NCI-H748 treated with DMSO at 0.1 percent for 48 hours (cell line): ENCODE measurements at regions not wholly inside any gene's neighbourhood (a gene's known extent, or its start where the extent isn't known, plus 50 kb on each side); places are given as distances from the start of the nearest gene placed in this dataset.

Source experiments
- DNase-seq: peaks from one replicate; lab custom pipeline; 2025; lab: John Stamatoyannopoulos, UW

- no peak for DNase-seq
These were observed 287.8 kb downstream of the ZEB1 start for GRCh38 chr10:31606841-31607240.

GRCh38 chr10:31605861-31606525 lies 287.0 kb downstream of the ZEB1 start:
- DNase-seq = no peak

- DNase-seq = no peak
These were observed 286.4 kb downstream of the ZEB1 start for GRCh38 chr10:31605426-31605825.

GRCh38 chr10:31604646-31605170 lies 285.7 kb downstream of the ZEB1 start:
- no peak for DNase-seq

- DNase-seq = peak; percentile 35
These were observed 285.1 kb downstream of the ZEB1 start for GRCh38 chr10:31604096-31604495.

- peak; percentile 71 for DNase-seq
These were observed 284.4 kb downstream of the ZEB1 start for GRCh38 chr10:31603235-31604087.

GRCh38 chr10:31602541-31603234 lies 283.7 kb downstream of the ZEB1 start:
- no peak for DNase-seq

- no peak for DNase-seq
These were observed 282.1 kb downstream of the ZEB1 start for GRCh38 chr10:31601136-31601535.

- no peak for DNase-seq
These were observed 280.8 kb downstream of the ZEB1 start for GRCh38 chr10:31599626-31600504.

- peak; percentile 4 for DNase-seq
These were observed 277.7 kb downstream of the ZEB1 start for GRCh38 chr10:31596765-31597164.

- no peak for DNase-seq
These were observed 277.0 kb downstream of the ZEB1 start for GRCh38 chr10:31595992-31596391.

- DNase-seq = no peak
These were observed 275.4 kb downstream of the ZEB1 start for GRCh38 chr10:31594347-31594873.

- DNase-seq = no peak
These were observed 274.1 kb downstream of the ZEB1 start for GRCh38 chr10:31593124-31593523.

GRCh38 chr10:31591569-31591968 lies 272.6 kb downstream of the ZEB1 start:
- no peak for DNase-seq

GRCh38 chr10:31590023-31590800 lies 271.2 kb downstream of the ZEB1 start:
- DNase-seq = no peak

- DNase-seq = no peak
These were observed 268.7 kb downstream of the ZEB1 start for GRCh38 chr10:31587691-31588090.

- no peak for DNase-seq
These were observed 268.0 kb downstream of the ZEB1 start for GRCh38 chr10:31586723-31587638.

GRCh38 chr10:31584876-31585275 lies 265.9 kb downstream of the ZEB1 start:
- DNase-seq = no peak

GRCh38 chr10:31584098-31584631 lies 265.1 kb downstream of the ZEB1 start:
- DNase-seq = no peak
